Hematopoietic multipotent progenitor cell (in vitro differentiated cells): ENCODE measurements at regions not wholly inside any gene's neighbourhood (a gene's known extent, or its start where the extent isn't known, plus 50 kb on each side); places are given as distances from the start of the nearest gene placed in this dataset.

Source experiments
- DNase-seq, 3 donors: peaks; one replicate each; pipeline ENCODE4 v3.0.0-alpha.2; 2011 to 2015; ENCODE audit warnings: low read depth in 2 of 3, low spot score in 2 of 3

DNA sequence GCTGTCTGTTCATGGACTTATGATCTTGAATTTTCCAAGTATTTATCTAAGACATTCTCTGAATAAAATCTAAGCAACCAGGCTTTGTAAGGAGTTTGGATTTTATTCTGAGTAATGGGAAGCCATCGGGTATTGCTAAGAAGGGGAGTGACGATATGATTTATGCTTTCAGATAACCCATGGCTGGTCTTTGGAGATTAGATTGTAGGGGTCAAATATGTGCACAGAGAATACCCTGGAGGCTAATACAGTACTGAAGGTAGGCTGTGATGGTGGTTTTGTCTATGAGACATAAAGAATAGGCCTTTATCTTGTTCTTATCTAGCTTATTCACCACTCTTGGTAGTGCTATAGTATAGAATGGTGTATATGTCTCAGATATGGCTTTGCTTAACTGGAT, 60.0 kb upstream of the C5orf46 start:
- no peak for DNase-seq

DNA sequence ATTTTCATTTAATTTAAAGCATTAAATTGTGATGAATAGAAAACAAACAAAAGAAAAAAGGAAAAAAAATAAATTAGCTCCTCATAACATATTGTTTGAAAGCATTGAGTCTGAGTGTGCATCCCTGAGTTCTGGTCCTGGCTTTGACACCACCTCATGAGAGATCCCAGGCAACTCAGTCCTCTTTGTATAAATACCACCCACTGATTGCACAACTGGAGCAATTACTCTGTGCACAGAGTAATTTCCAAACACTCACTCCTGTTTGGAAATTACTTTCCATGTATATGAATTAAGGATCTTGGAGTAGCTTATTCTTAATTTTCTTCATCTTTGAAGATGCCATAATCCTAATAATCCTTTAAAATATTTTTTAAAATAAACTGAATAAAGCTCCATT, 59.4 kb upstream of the C5orf46 start:
- no peak for DNase-seq

DNA sequence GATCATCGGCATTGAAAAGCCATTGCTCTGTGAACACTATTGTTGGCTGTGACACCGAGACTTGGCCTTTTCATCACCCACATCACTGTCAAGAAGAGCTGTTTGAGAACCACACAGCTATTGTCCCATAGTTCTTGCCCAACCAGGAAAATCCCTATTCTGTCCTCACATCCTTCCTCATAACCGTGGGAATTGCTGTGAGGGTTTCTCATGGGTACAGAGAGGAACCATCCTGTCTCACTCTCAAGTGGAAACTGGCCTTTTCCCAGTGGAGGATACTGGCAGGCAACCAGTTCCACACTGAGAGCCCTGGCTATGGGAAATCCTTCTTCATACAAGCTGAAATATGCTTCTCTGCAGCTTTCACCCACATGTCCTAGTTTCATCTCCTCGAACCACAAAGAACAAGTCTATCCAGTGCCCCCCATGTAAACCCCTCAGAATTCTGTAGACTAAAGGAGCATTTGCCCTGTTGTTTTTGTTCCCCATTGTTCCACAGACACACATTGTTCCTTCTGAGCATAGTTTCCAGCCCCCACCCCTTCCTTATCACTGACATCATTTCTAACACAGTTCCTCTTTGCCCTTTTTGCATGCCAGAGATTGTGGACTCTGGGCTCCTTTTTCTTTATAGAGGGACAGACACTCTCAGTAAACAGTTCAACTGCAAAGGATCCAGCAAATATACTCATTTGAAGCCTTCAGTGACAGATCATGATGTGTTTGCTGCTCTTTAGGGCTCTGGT, 57.8 kb upstream of the C5orf46 start:
- peak in 2 of 3 donors; percentile 18 to 63 for DNase-seq

DNA sequence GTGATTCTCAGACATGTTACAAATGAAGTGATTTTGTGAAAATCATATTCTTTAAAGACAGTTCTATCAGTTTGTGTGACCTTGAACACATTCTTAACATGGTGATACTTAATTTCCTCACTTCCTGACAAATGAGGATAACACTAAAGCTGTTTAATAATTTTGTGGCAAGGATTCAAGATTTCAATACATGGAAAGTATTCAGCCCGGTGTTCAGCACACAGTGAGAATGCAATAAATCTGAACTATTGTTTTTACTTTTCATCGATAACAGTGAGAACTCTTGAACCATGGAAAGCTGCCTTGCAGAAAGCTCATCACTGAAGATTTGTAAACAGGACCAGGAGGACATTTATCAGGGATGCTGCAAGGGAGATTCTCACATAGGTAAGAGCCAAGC, 57.1 kb upstream of the C5orf46 start:
- no peak for DNase-seq

DNA sequence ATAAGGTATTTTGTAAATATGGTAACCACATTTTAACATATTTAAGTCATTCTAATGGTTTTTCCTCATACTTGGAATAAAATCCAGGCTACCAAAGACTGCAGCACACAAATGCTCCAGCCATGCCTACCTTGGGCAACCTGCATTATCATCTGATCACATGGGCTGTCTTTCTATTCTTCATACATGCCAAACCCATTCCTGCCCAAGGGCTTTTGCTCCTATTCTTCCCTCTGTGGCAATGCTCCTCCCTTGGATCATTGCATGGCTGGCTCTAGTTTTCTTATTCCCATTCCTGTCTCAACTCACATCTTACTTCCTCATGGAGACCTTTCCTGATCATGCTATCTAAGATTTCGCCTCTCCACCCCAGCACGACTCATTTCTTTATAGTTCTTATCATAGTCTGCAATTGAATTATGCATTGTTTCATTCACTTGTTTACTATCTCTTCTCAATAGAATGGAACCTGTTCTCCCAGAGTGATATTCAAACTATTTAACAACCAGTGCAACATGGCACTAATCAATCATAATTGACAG, 54.9 kb upstream of the C5orf46 start:
- DNase-seq = no peak

DNA sequence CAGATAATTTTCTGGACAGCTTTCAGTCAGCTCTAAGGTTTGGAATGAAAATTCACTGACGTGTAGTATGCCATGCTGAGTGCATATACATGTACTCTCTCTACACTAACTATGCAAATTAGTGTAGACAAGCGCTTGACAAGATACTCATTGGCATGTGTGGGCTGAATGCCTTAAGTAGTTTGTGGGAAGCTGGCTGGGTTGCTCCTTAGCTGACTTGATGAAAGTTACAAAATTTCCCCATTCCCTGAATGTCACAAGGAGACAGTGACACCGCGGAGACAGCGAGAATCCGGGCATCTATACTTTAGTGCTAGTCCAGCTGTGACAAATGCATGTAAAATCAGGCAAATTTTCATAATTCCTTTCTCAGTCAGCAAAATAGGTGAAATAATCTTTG, 51.6 kb upstream of the C5orf46 start:
- no peak for DNase-seq

DNA sequence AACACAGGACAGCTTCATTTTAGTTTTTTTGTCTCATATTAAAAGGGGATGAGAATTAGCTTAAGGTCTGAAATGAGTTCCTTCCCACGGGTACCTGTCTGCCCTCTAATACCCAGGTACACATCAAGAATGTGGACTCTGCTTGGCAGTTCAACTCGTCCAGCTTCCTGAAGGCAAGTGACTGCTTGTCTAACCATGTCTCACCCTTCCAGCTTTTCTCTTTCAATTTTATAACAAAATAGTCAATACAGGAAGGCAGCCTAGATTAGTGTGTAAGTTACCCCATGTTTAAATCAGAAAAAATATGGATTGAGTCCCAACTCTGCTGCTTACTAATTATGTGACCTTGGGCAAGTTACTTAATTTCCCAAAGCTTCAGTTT, 50.5 kb upstream of the C5orf46 start:
- no peak for DNase-seq

DNA sequence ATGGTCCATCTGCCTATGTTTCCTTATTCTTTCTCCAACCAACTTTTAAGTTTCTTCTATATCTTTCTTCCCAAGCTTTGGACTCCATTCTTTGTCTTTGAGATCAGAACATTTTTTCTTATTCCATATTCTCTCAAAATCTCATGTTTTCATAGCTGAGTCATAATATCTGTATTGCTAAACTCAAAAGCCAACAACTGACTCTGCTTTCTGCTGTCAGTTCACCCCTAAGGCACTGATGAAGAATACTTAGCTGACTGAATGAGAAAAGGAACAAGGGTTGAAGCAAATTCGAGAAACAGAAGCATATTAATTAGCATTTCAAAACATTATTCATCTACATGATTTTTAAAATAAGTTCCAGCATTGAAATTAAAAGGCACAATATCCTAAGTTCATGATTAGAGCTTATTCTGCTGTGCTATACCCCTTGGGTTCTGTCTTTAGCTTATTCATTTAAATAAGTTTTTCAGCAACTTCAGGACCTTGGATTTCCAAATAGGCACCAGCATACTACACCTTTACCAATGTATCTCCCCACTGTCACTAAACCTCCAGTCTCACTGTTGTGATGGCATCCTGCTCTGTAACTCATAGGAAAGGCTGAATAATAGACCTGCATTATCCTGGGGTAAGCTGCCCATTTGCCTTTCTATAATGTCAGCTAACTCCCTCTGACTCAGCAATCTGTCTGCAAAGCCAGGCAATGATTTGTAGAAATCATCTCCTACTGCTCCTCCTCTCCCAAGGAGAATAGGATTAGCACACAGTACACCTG, 49.9 kb upstream of the C5orf46 start:
- no peak for DNase-seq
